CD4-positive, CD25-positive, alpha-beta regulatory T cell (primary cell): ENCODE measurements at regions not wholly inside any gene's neighbourhood (a gene's known extent, or its start where the extent isn't known, plus 50 kb on each side); places are given as distances from the start of the nearest gene placed in this dataset.
"Not testable (repeated sequence)": the region's sequence is repeated elsewhere in the genome, so short reads cannot be mapped to it uniquely, and the experiment has no call there.

ENCODE experiments used
- ATAC-seq, 2 donors: fragments of 150-1000 bp; cut with Tn5 transposase; one replicate each; pipeline ENCODE4 v1.10.0; 2021; ENCODE audit warnings: low read depth in 2 of 2, moderate number of reproducible peaks in 2 of 2, moderate library complexity in 1 of 2
- DNase-seq, 3 donors: peaks; one replicate each; pipeline versions ENCODE4 v3.0.0 to v3.0.0-alpha.2; 2012 to 2022; ENCODE audit warnings: mixed read lengths in 1 of 3
- H3K27ac ChIP-seq: one replicate; pipeline ENCODE4 v1.7.0; 2013; ENCODE audit warnings: mild to moderate bottlenecking, low read length; ENCODE audit not compliant: insufficient read depth, poor library complexity, severe bottlenecking
- H3K27me3 ChIP-seq: one replicate; pipeline ENCODE4 v1.7.0; 2013; ENCODE audit warnings: low read length; ENCODE audit not compliant: control insufficient read depth, insufficient read depth
- H3K36me3 ChIP-seq: one replicate; pipeline ENCODE4 v1.7.0; 2013; ENCODE audit warnings: mild to moderate bottlenecking, low read length, moderate library complexity; ENCODE audit not compliant: control insufficient read depth, insufficient read depth
- H3K4me1 ChIP-seq: 2 replicates; pipeline ENCODE4 v1.7.0; 2013; ENCODE audit warnings: mild to moderate bottlenecking, low read length; ENCODE audit not compliant: insufficient read depth, control insufficient read depth, poor library complexity, severe bottlenecking
- H3K4me3 ChIP-seq: one replicate; pipeline ENCODE4 v1.7.0; 2013; ENCODE audit warnings: low read depth, mild to moderate bottlenecking, low read length, moderate library complexity
- H3K9me3 ChIP-seq, 2 experiments: 1 replicate in 1 of 2; 2 replicates in 1 of 2; pipeline ENCODE4 v1.7.0; 2013; ENCODE audit warnings: low read length in 2 of 2, mild to moderate bottlenecking in 1 of 2, moderate library complexity in 1 of 2; ENCODE audit not compliant: control insufficient read depth in 2 of 2
- H3K27ac Mint-ChIP-seq, 3 donors: one replicate each; pipeline ENCODE4 v1.8.0; 2020 to 2022; ENCODE audit warnings: mild to moderate bottlenecking in 3 of 3, mixed read lengths in 3 of 3, moderate library complexity in 2 of 3
- H3K27me3 Mint-ChIP-seq: one replicate; pipeline ENCODE4 v1.8.0; 2022; ENCODE audit warnings: mild to moderate bottlenecking, mixed read lengths
- H3K36me3 Mint-ChIP-seq: one replicate; pipeline ENCODE4 v1.8.0; 2020; ENCODE audit warnings: mixed read lengths
- H3K4me1 Mint-ChIP-seq, 4 donors: one replicate each; pipeline ENCODE4 v1.8.0; 2020 to 2022; ENCODE audit warnings: mixed read lengths in 4 of 4, mild to moderate bottlenecking in 1 of 4
- H3K4me3 Mint-ChIP-seq, 4 donors: one replicate each; pipeline ENCODE4 v1.8.0; 2020 to 2022; ENCODE audit warnings: mild to moderate bottlenecking in 4 of 4, mixed read lengths in 4 of 4, moderate library complexity in 3 of 4
- H3K9me3 Mint-ChIP-seq, 7 donors: one replicate each; pipeline ENCODE4 v1.8.0; 2020 to 2022; ENCODE audit warnings: mixed read lengths in 7 of 7, mild to moderate bottlenecking in 3 of 7, moderate library complexity in 2 of 7

DNA sequence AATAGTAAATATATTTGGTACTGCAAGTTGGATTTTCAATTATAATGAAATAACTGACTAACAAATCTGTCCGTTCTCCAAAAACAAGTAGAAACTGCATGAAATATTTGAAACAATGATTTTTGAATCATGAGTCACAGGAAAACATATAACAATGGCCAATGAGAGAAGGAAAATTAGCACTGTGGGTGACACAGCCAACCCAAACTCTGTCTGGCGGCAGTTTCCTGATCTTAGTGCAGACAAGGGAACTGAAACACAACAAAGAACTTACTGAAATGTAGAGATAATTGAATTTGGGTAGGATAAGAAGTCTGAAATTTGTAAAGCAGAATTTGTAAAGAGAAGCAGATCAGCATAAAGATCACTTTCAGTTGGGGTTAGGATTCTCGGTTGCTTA is 2743.3 kb upstream of the PCDH20 start:
- no peak overlapping the region for H3K4me3 ChIP-seq
- no peak overlapping the region for H3K27ac ChIP-seq
- H3K27me3 ChIP-seq = no peaks in the 10 kb centered on the region
- no peak overlapping the region for H3K4me3 Mint-ChIP-seq
- no peaks in the 10 kb centered on the region for H3K4me1 Mint-ChIP-seq
- no peaks in the 10 kb centered on the region for H3K36me3 ChIP-seq
- H3K4me1 ChIP-seq = no peaks in the 10 kb centered on the region
- no peaks in the 10 kb centered on the region for H3K27me3 Mint-ChIP-seq
- no peaks in the 10 kb centered on the region for H3K36me3 Mint-ChIP-seq
- H3K9me3 ChIP-seq = peaks cover 0 to 2% of the 10 kb centered on the region in 2 experiments
- H3K27ac Mint-ChIP-seq = no peak overlapping the region
- peaks cover 4 to 39% (median 8%) of the 10 kb centered on the region in 7 donors for H3K9me3 Mint-ChIP-seq
- ATAC-seq = no peak
- DNase-seq = no peak

GRCh38 chr13:64154514-64154913 is 2738.9 kb upstream of the PCDH20 start:
- H3K27ac ChIP-seq = no peak overlapping the region
- DNase-seq (no peak), ATAC-seq (no peak)
- no peaks in the 10 kb centered on the region for H3K27me3 ChIP-seq
- no peaks in the 10 kb centered on the region for H3K36me3 Mint-ChIP-seq
- H3K4me3 Mint-ChIP-seq = no peak overlapping the region
- no peaks in the 10 kb centered on the region for H3K4me1 ChIP-seq
- H3K9me3 Mint-ChIP-seq = peaks cover 0 to 18% (median 6%) of the 10 kb centered on the region in 7 donors
- H3K4me1 Mint-ChIP-seq = no peaks in the 10 kb centered on the region
- H3K27me3 Mint-ChIP-seq = no peaks in the 10 kb centered on the region
- no peaks in the 10 kb centered on the region for H3K9me3 ChIP-seq
- H3K36me3 ChIP-seq = no peaks in the 10 kb centered on the region
- no peak overlapping the region for H3K4me3 ChIP-seq
- no peak overlapping the region for H3K27ac Mint-ChIP-seq

DNA sequence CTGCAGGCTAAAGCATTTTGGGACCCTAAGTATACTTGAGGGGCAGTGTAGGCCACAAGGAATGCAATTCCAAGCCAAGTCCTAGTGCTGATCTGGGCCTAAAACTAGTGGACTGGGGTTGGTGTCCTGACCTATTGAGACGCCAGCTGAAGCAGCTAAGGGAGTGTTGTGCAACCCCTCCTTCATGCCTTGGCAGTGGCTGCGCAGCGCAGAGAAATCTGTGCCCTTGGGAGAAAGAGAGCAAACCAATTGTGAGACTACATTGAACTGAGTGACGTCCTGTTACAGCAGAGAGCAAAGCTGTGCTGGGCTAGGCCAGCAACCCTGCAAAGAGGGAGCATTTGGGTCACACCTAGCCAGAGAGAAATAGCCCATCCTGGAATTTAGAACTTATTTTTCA is 2715.0 kb upstream of the PCDH20 start:
- Histone ChIP-seq H3K36me3 (no peaks in the 10 kb centered on the region), H3K4me3 (no peak overlapping the region), H3K27me3 (no peaks in the 10 kb centered on the region), H3K4me1 (no peaks in the 10 kb centered on the region), H3K9me3 (peaks cover 0 to 27% of the 10 kb centered on the region in 2 experiments), H3K27ac (no peak overlapping the region)
- Mint-ChIP-seq H3K27ac (peak overlapping the region in 1 of 3 donors; percentile 56), H3K4me1 (no peaks in the 10 kb centered on the region), H3K27me3 (no peaks in the 10 kb centered on the region), H3K4me3 (no peak overlapping the region), H3K36me3 (no peaks in the 10 kb centered on the region), H3K9me3 (peaks cover 3 to 24% (median 9%) of the 10 kb centered on the region in 7 donors)
- DNase-seq (no peak), ATAC-seq (no peak)

DNA sequence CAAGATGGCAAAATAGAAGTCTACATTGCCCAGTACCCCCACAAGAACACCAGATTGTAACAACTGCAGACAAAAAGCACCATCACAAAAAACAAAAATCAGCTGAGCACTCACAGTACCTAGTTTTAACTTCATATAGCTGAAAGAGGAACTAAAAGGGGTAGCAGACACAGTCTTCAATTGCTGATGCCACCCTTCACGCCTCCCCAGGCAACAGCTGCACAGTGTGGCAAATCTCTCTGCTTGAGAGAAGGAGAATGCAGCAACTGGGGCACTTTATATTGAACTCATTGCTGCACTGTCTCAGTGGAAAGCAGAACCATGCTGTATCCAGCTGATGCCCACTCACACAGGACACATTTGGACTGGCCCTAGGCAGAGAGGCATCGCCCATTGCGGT is 2714.5 kb upstream of the PCDH20 start:
- H3K36me3 ChIP-seq = no peaks in the 10 kb centered on the region
- H3K27ac Mint-ChIP-seq = no peak overlapping the region
- no peaks in the 10 kb centered on the region for H3K36me3 Mint-ChIP-seq
- no peak overlapping the region for H3K4me3 Mint-ChIP-seq
- DNase-seq = no peak
- no peaks in the 10 kb centered on the region for H3K4me1 ChIP-seq
- H3K27me3 Mint-ChIP-seq = no peaks in the 10 kb centered on the region
- no peaks in the 10 kb centered on the region for H3K4me1 Mint-ChIP-seq
- no peak for ATAC-seq
- no peaks in the 10 kb centered on the region for H3K27me3 ChIP-seq
- no peak overlapping the region for H3K4me3 ChIP-seq
- H3K27ac ChIP-seq = no peak overlapping the region
- peaks cover 3 to 22% (median 9%) of the 10 kb centered on the region in 7 donors for H3K9me3 Mint-ChIP-seq
- H3K9me3 ChIP-seq = peaks cover 0 to 27% of the 10 kb centered on the region in 2 experiments

- no peaks in the 10 kb centered on the region for H3K27me3 Mint-ChIP-seq
- Histone ChIP-seq H3K9me3 (peaks cover 0 to 20% of the 10 kb centered on the region in 2 experiments), H3K4me3 (no peak overlapping the region), H3K36me3 (no peaks in the 10 kb centered on the region), H3K4me1 (no peaks in the 10 kb centered on the region), H3K27ac (no peak overlapping the region), H3K27me3 (no peaks in the 10 kb centered on the region)
- H3K9me3 Mint-ChIP-seq = peaks cover 0 to 7% (median 2%) of the 10 kb centered on the region in 7 donors
- H3K36me3 Mint-ChIP-seq = no peaks in the 10 kb centered on the region
- no peaks in the 10 kb centered on the region for H3K4me1 Mint-ChIP-seq
- no peak for ATAC-seq
- no peak overlapping the region for H3K27ac Mint-ChIP-seq
- no peak overlapping the region for H3K4me3 Mint-ChIP-seq
- no peak for DNase-seq
These were observed 2712.2 kb upstream of the PCDH20 start for GRCh38 chr13:64127856-64128255.

GRCh38 chr13:64127192-64127591 is 2711.5 kb upstream of the PCDH20 start:
- ATAC-seq = no peak
- no peaks in the 10 kb centered on the region for H3K27me3 Mint-ChIP-seq
- Histone ChIP-seq H3K9me3 (peaks cover 0 to 20% of the 10 kb centered on the region in 2 experiments), H3K27me3 (no peaks in the 10 kb centered on the region), H3K27ac (no peak overlapping the region), H3K36me3 (no peaks in the 10 kb centered on the region), H3K4me1 (no peaks in the 10 kb centered on the region), H3K4me3 (no peak overlapping the region)
- H3K4me1 Mint-ChIP-seq = no peaks in the 10 kb centered on the region
- peaks cover 0 to 7% (median 2%) of the 10 kb centered on the region in 7 donors for H3K9me3 Mint-ChIP-seq
- no peaks in the 10 kb centered on the region for H3K36me3 Mint-ChIP-seq
- no peak overlapping the region for H3K4me3 Mint-ChIP-seq
- no peak overlapping the region for H3K27ac Mint-ChIP-seq
- DNase-seq = no peak

- not testable (repeated sequence) for H3K4me1 ChIP-seq, H3K4me3 Mint-ChIP-seq, ATAC-seq, H3K27me3 ChIP-seq, H3K36me3 ChIP-seq, H3K27ac Mint-ChIP-seq, H3K4me1 Mint-ChIP-seq, H3K27ac ChIP-seq, H3K36me3 Mint-ChIP-seq, H3K4me3 ChIP-seq, H3K9me3 ChIP-seq, H3K27me3 Mint-ChIP-seq, DNase-seq
- peaks cover 2 to 26% (median 11%) of the 10 kb centered on the region in 7 donors for H3K9me3 Mint-ChIP-seq
These were observed 2705.5 kb upstream of the PCDH20 start for GRCh38 chr13:64121023-64121709.

- no peaks in the 10 kb centered on the region for H3K27me3 ChIP-seq
- H3K27me3 Mint-ChIP-seq = no peaks in the 10 kb centered on the region
- H3K4me1 Mint-ChIP-seq = no peaks in the 10 kb centered on the region
- no peaks in the 10 kb centered on the region for H3K36me3 Mint-ChIP-seq
- ATAC-seq = no peak
- H3K4me1 ChIP-seq = no peaks in the 10 kb centered on the region
- no peaks in the 10 kb centered on the region for H3K9me3 ChIP-seq
- H3K9me3 Mint-ChIP-seq = peaks cover 3 to 22% (median 4%) of the 10 kb centered on the region in 7 donors
- no peak overlapping the region for H3K4me3 Mint-ChIP-seq
- H3K4me3 ChIP-seq = no peak overlapping the region
- no peak overlapping the region for H3K27ac ChIP-seq
- H3K27ac Mint-ChIP-seq = no peak overlapping the region
- H3K36me3 ChIP-seq = no peaks in the 10 kb centered on the region
- no peak for DNase-seq
These were observed 2684.3 kb upstream of the PCDH20 start for GRCh38 chr13:64099994-64100393.
